Vagina (tissue), 2 donors: ENCODE measurements at regions not wholly inside any gene's neighbourhood (a gene's known extent, or its start where the extent isn't known, plus 50 kb on each side); places are given as distances from the start of the nearest gene placed in this dataset.

Experiments used
- POLR2A ChIP-seq, 2 donors: fragments of 450-650 bp; IDR thresholded peaks; one replicate each; pipeline ENCODE4 v1.6.1; 2017; ENCODE audit warnings: antibody characterized with exemption in 2 of 2, mild to moderate bottlenecking in 2 of 2, moderate library complexity in 2 of 2
- POLR2AphosphoS5 ChIP-seq, 2 donors: sonication (generic); formaldehyde crosslinking; IDR thresholded peaks; one replicate each; pipeline ENCODE4 v1.9.0; 2017; ENCODE audit warnings: antibody characterized with exemption in 2 of 2, mild to moderate bottlenecking in 2 of 2, low read depth in 1 of 2; ENCODE audit not compliant: insufficient read depth in 1 of 2
- TF ChIP-seq, protein P1 (sequence below), 3 experiments: fragments of 450-650 bp in 2 of 3; fragments of 200-600 bp in 1 of 3; sonication (generic) in 1 of 3; IDR thresholded peaks; one replicate each; pipeline ENCODE4 v1.5.1; 2017 to 2019; ENCODE audit warnings: antibody characterized with exemption in 3 of 3, mild to moderate bottlenecking in 2 of 3, moderate library complexity in 2 of 3

DNA sequence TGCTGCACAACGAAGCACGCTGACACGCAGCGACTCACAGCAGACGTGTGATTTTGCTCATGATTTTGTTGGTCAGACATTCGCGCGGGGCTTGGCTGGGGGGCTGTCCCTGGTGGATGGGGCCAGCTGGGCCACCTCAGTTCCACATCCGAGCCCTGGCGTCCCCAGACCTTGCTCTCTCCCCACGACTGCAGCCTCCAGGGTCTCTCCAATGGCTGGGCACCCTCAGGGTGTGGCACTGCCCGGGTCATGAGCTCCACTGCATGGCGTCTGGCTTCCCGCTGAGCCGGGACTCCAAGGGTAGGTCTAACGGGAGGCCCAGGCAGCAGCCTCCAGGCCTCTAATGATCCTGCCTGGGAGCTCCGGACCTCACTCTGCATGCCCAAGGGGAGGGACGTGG is 173.0 kb upstream of the AJAP1 start:
- TF ChIP-seq, protein P1, sequence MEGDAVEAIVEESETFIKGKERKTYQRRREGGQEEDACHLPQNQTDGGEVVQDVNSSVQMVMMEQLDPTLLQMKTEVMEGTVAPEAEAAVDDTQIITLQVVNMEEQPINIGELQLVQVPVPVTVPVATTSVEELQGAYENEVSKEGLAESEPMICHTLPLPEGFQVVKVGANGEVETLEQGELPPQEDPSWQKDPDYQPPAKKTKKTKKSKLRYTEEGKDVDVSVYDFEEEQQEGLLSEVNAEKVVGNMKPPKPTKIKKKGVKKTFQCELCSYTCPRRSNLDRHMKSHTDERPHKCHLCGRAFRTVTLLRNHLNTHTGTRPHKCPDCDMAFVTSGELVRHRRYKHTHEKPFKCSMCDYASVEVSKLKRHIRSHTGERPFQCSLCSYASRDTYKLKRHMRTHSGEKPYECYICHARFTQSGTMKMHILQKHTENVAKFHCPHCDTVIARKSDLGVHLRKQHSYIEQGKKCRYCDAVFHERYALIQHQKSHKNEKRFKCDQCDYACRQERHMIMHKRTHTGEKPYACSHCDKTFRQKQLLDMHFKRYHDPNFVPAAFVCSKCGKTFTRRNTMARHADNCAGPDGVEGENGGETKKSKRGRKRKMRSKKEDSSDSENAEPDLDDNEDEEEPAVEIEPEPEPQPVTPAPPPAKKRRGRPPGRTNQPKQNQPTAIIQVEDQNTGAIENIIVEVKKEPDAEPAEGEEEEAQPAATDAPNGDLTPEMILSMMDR (IDR thresholded peaks at IDR 0.05), result no peak
- no peak for TF ChIP-seq POLR2A (IDR thresholded peaks at IDR 0.05)
- TF ChIP-seq POLR2AphosphoS5 (IDR thresholded peaks at IDR 0.05; ENCODE audit: insufficient read depth in 1 of 2, low read depth in 1 of 2), result no peak
